HUES6 (cell line): ENCODE measurements at regions not wholly inside any gene's neighbourhood (a gene's known extent, or its start where the extent isn't known, plus 50 kb on each side); places are given as distances from the start of the nearest gene placed in this dataset.

ENCODE experiments used
- H3K27ac ChIP-seq: 2 replicates; pipeline ENCODE4 v1.7.0; 2013; ENCODE audit warnings: low read depth, mild to moderate bottlenecking, low read length, inconsistent platforms
- H3K27me3 ChIP-seq: 2 replicates; pipeline ENCODE4 v1.6.1; 2013; ENCODE audit warnings: low read length; ENCODE audit not compliant: control insufficient read depth, insufficient read depth
- H3K36me3 ChIP-seq: 2 replicates; pipeline ENCODE4 v1.6.1; 2013; ENCODE audit warnings: low read length; ENCODE audit not compliant: control insufficient read depth, insufficient read depth
- H3K4me1 ChIP-seq: 2 replicates; pipeline ENCODE4 v1.6.1; 2013; ENCODE audit warnings: low read length; ENCODE audit not compliant: control insufficient read depth, insufficient read depth
- H3K4me3 ChIP-seq: 2 replicates; pipeline ENCODE4 v1.5.1; 2013; ENCODE audit warnings: low read depth, low read length
- H3K9ac ChIP-seq: one replicate; pipeline ENCODE4 v1.6.1; 2013; ENCODE audit warnings: mild to moderate bottlenecking, low read length
- H3K9me3 ChIP-seq: 2 replicates; pipeline ENCODE4 v1.6.1; 2013; ENCODE audit warnings: low read depth, low read length; ENCODE audit not compliant: control insufficient read depth, insufficient read depth

DNA sequence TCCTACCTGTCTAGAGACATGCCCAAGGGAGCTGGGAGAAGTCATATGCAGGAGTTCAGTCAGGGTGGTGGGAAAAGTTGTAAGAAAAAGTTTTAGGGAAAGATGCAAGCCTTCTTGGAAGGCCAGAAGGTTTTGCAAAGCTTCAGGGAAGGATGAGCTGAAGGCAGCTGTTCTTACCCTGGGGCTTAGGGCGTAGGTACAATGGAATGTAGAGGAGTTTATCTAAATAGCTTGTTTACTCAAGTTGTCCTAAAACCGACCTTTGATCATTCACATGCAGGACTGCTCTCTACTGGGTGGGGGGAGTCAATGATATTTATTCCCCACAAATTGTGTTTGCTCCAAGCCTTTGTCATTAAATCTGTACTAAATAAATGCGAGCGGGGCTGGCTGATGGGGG, 277.0 kb downstream of the CRPPA start:
- Histone ChIP-seq H3K9me3 (peaks cover 21% of the 10 kb centered on the region), H3K27ac (no peak overlapping the region), H3K36me3 (no peaks in the 10 kb centered on the region), H3K9ac (no peak overlapping the region), H3K4me1 (peaks cover 3% of the 10 kb centered on the region; the same call in 1 of the 2 replicates), H3K27me3 (no peaks in the 10 kb centered on the region), H3K4me3 (no peak overlapping the region)

GRCh38 chr7:16137944-16138343, 283.4 kb downstream of the CRPPA start:
- no peaks in the 10 kb centered on the region for H3K27me3 ChIP-seq
- H3K4me1 ChIP-seq: no peaks in the 10 kb centered on the region
- H3K27ac ChIP-seq: no peak overlapping the region
- H3K4me3 ChIP-seq: no peak overlapping the region
- no peaks in the 10 kb centered on the region for H3K9me3 ChIP-seq
- no peaks in the 10 kb centered on the region for H3K36me3 ChIP-seq
- H3K9ac ChIP-seq: no peak overlapping the region

GRCh38 chr7:16136896-16137295, 284.4 kb downstream of the CRPPA start:
- no peaks in the 10 kb centered on the region for H3K9me3 ChIP-seq
- H3K27me3 ChIP-seq: no peaks in the 10 kb centered on the region
- H3K36me3 ChIP-seq: no peaks in the 10 kb centered on the region
- no peak overlapping the region for H3K4me3 ChIP-seq
- no peak overlapping the region for H3K27ac ChIP-seq
- no peaks in the 10 kb centered on the region for H3K4me1 ChIP-seq
- H3K9ac ChIP-seq: no peak overlapping the region

DNA sequence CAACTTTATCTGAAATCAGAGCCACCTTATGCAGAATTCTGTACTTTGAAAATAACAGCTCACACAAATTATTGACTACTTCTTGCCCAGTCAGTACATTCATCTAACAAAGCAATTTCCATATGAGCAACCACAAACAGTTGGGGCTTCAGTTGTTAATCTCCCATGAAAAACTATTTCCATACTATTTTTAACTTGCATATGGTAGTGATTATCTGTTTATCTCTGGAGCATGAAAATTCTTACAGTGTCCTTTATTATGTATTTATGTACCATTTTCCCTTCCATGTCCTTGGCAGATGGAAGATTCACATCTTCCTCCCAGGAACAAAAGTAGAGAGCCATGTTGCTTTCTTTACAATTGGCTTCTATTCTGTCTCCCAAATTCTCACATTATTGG, 285.7 kb downstream of the CRPPA start:
- Histone ChIP-seq H3K4me3 (no peak overlapping the region), H3K27me3 (no peaks in the 10 kb centered on the region), H3K36me3 (no peaks in the 10 kb centered on the region), H3K9ac (no peak overlapping the region), H3K27ac (no peak overlapping the region), H3K4me1 (no peaks in the 10 kb centered on the region), H3K9me3 (no peaks in the 10 kb centered on the region)

GRCh38 chr7:16130111-16131110, 290.9 kb downstream of the CRPPA start:
- Histone ChIP-seq H3K27me3 (no peaks in the 10 kb centered on the region), H3K27ac (no peak overlapping the region), H3K4me3 (no peak overlapping the region), H3K36me3 (no peaks in the 10 kb centered on the region), H3K9ac (no peak overlapping the region), H3K4me1 (no peaks in the 10 kb centered on the region), H3K9me3 (0 out of 2 replicates have a peak, but pooled peaks cover 5% of the 10 kb centered on the region)

GRCh38 chr7:16129431-16130110, 291.8 kb downstream of the CRPPA start:
- no peak overlapping the region for H3K4me3 ChIP-seq
- H3K27ac ChIP-seq: no peak overlapping the region
- H3K9me3 ChIP-seq: 0 out of 2 replicates have a peak, but pooled peaks cover 5% of the 10 kb centered on the region
- no peak overlapping the region for H3K9ac ChIP-seq
- no peaks in the 10 kb centered on the region for H3K36me3 ChIP-seq
- no peaks in the 10 kb centered on the region for H3K4me1 ChIP-seq
- H3K27me3 ChIP-seq: no peaks in the 10 kb centered on the region

GRCh38 chr7:16123117-16123770, 298.1 kb downstream of the CRPPA start:
- Histone ChIP-seq H3K4me1 (no peaks in the 10 kb centered on the region), H3K27ac (no peak overlapping the region), H3K36me3 (no peaks in the 10 kb centered on the region), H3K27me3 (no peaks in the 10 kb centered on the region), H3K9ac (no peak overlapping the region), H3K4me3 (no peak overlapping the region), H3K9me3 (0 out of 2 replicates have a peak, but pooled peaks cover 5% of the 10 kb centered on the region)

DNA sequence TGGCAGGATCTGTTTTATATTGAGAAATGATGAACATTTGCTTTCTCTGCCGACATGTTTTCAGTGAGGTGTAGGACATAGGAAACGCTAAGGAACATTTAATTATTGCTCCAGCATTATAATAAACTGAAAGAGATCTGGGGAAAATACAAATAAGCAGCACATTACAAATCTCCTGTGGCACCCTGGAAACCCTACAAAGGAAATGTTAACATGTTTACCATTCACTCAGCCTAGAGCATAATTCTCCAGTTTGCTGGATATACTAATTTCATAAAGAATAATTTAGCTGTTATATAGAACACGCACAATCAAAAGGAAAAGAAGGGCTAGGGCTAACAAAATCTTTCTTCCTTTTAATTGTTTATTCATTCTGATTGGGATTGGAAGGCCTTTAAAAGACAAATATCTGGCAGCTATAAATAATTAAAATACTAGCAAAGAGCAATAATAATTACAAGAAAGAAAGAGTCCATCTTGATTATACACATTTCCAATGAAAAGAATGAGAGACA, 299.4 kb downstream of the CRPPA start:
- no peak overlapping the region for H3K9ac ChIP-seq
- H3K36me3 ChIP-seq: no peaks in the 10 kb centered on the region
- H3K27ac ChIP-seq: no peak overlapping the region
- no peaks in the 10 kb centered on the region for H3K27me3 ChIP-seq
- H3K4me1 ChIP-seq: no peaks in the 10 kb centered on the region
- no peak overlapping the region for H3K4me3 ChIP-seq
- H3K9me3 ChIP-seq: 0 out of 2 replicates have a peak, but pooled peaks cover 5% of the 10 kb centered on the region

DNA sequence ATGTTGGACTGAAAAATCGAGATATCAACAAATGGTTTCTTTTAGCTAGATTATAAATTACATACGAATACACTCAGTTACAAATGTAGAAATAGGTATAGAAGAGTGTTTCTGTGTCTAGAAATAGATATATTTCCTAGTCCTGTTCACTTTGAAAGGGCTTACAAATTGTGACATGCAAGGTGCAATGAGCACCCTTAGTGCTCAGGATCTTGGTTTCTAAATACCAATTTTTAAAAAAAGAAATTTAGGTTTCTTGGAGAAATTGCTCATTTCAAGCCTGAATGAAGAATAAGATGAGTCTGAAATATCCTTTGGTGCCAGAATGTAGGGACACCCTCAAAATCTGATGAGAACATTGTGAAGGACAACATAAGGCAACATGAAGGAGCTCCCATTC, 306.0 kb downstream of the CRPPA start:
- Histone ChIP-seq H3K27ac (no peak overlapping the region), H3K36me3 (no peaks in the 10 kb centered on the region), H3K4me3 (no peak overlapping the region), H3K27me3 (no peaks in the 10 kb centered on the region), H3K4me1 (no peaks in the 10 kb centered on the region), H3K9ac (no peak overlapping the region), H3K9me3 (peaks cover 12% of the 10 kb centered on the region; the same call in 1 of the 2 replicates)

DNA sequence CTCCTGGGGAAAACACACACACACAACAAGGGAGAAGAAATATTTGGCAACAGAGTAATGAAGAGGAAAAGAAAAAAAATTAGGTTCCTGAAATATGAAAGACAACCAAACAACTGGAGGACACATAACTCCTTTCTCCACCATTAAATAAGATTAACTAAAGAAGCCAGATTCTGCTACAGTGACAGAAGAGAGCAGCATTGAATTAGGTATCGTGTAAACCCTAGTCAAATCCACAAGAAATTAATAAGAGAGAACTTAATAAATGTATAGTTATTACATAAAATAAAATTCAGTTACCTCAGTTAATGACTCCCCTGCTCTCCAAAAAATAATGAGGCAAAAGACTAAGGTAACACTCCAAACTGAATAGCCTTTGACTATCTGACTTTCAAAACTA, 306.7 kb downstream of the CRPPA start:
- Histone ChIP-seq H3K4me1 (no peaks in the 10 kb centered on the region), H3K9me3 (peaks cover 20% of the 10 kb centered on the region; the same call in 1 of the 2 replicates), H3K4me3 (no peak overlapping the region), H3K27ac (no peak overlapping the region), H3K9ac (no peak overlapping the region), H3K36me3 (no peaks in the 10 kb centered on the region), H3K27me3 (no peaks in the 10 kb centered on the region)
